ENCODE measurements at regions not wholly inside any gene's neighbourhood (a gene's known extent, or its start where the extent isn't known, plus 50 kb on each side); places are given as distances from the start of the nearest gene placed in this dataset.

- CTCF ChIA-PET: interaction anchor here (0.8 to 1.2 kb wide), 2 partner anchors 10 to 163 kb away, joined by 3 read pairs; no protein-coding TSS in a partner anchor
- peak overlapping the region; percentile 94 for H4K5ac ChIP-seq (ENCODE audit: low read depth, low read length)
- H4K8ac ChIP-seq (ENCODE audit: low read depth in 2 of 2, low read length in 2 of 2): peak overlapping the region; percentile 78 to 94
- H3K18ac ChIP-seq (ENCODE audit: low read depth, low read length): peak overlapping the region; percentile 98
- H3K27me3 ChIP-seq (ENCODE audit: control insufficient read depth, insufficient read depth, low read length): no peaks in the 10 kb centered on the region
- H2BK5ac ChIP-seq (ENCODE audit: low read depth, low read length, poor library complexity, severe bottlenecking): peak overlapping the region; percentile 95
- no peaks in the 10 kb centered on the region for H4K20me1 ChIP-seq (ENCODE audit: insufficient read depth, low read length)
- peak overlapping the region; percentile 93 for H2BK15ac ChIP-seq (ENCODE audit: low read depth, low read length)
- POLR2A ChIA-PET (ENCODE audit: unreplicated experiment): interaction anchor here (0.7 kb wide), 1 partner anchor 151 kb away, joined by 4 read pairs; no protein-coding TSS in a partner anchor
- peaks cover 15% of the 10 kb centered on the region for H3K4me1 ChIP-seq (ENCODE audit: control insufficient read depth, insufficient read depth, low read length)
- peak overlapping the region; percentile 38 for H2AFZ ChIP-seq (replicated peaks; ENCODE audit: low read length, poor library complexity)
- peak overlapping the region; percentile 99 for H2BK120ac ChIP-seq (ENCODE audit: low read depth, low read length)
- no peak overlapping the region for H3K4me3 ChIP-seq (ENCODE audit: insufficient read depth, low read depth, low read length)
- peak overlapping the region; percentile 72 for H3K27ac ChIP-seq (ENCODE audit: insufficient read depth, low read length)
- H3K9ac ChIP-seq (ENCODE audit: low read depth, low read length): no peak overlapping the region
- ATAC-seq (ENCODE audit: low read depth): peak; percentile 35
- no TSS peak for BruUV-seq (replicated peaks)
- H2BK20ac ChIP-seq (ENCODE audit: low read depth, low read length): peak overlapping the region; percentile 97
- TF ChIP-seq FOS (IDR thresholded peaks at IDR 0.05; ENCODE audit: low read depth, low read length): peak; percentile 74
- no peak for TF ChIP-seq RAD21 (IDR thresholded peaks at IDR 0.05; ENCODE audit: low read length)
- H3K79me1 ChIP-seq (ENCODE audit: low read depth in 1 of 2, low read length in 2 of 2): peaks cover 0 to 14% of the 10 kb centered on the region in 2 experiments; a peak in 1 of 4 replicates
- intact Hi-C loops (cut with micrococcal nuclease) (loop anchor here (2.0 kb wide), 1 partner anchor 54 kb away; no protein-coding TSS in a partner anchor), in situ Hi-C loops (cut with MboI; ENCODE audit: low sequenced_read_pairs) (no loop called here), dilution Hi-C loops (cut with HindIII; ENCODE audit: low sequenced_read_pairs, unreplicated experiment) (no loop called here)
- H3K4ac ChIP-seq (ENCODE audit: low read depth, low read length): peak overlapping the region; percentile 92
- peak overlapping the region; percentile 90 for H4K91ac ChIP-seq (ENCODE audit: insufficient read depth, low read depth, low read length)
- peaks cover 15% of the 10 kb centered on the region for H3K9me1 ChIP-seq (ENCODE audit: insufficient read depth, low read length)
- H3K9me3 ChIP-seq (ENCODE audit: control insufficient read depth, insufficient read depth, low read length): no peaks in the 10 kb centered on the region
- WGBS, 2 experiments (ENCODE audit: extremely low coverage in 2 of 2, insufficient read length in 1 of 2): 2% methylated on average over 5 of the region's 9 CpGs; no CpG with 5 or more reads in 1 of the 2 experiments
- peak overlapping the region; percentile 93 for H3K23ac ChIP-seq (ENCODE audit: low read depth, low read length)
- peak overlapping the region; percentile 88 for H3K56ac ChIP-seq (ENCODE audit: extremely low read depth, insufficient read depth, low read length)
- DNase-seq: peak; percentile 95
- peak overlapping the region; percentile 96 for H2AK5ac ChIP-seq (ENCODE audit: low read depth, low read length)
- peak overlapping the region; percentile 91 for H2AK9ac ChIP-seq (replicated peaks; ENCODE audit: low read depth, low read length, poor library complexity)
- H3K14ac ChIP-seq (replicated peaks; ENCODE audit: low read depth, low read length): peak overlapping the region; percentile 95
- H3K36me3 ChIP-seq (ENCODE audit: control insufficient read depth, insufficient read depth, low read length): no peaks in the 10 kb centered on the region
- H3K4me2 ChIP-seq (ENCODE audit: low read depth, low read length): peak overlapping the region; percentile 70
These were observed 181.0 kb upstream of the ZNF217 start for GRCh38 chr20:53774461-53775203.

All from IMR-90 (cell line).